ENCODE measurements at regions not wholly inside any gene's neighbourhood (a gene's known extent, or its start where the extent isn't known, plus 50 kb on each side); places are given as distances from the start of the nearest gene placed in this dataset.

- no peak for TF ChIP-seq ZBTB11 (CRISPR knock-in tag; IDR thresholded peaks at IDR 0.05)
- no peak for TF ChIP-seq EP300 (IDR thresholded peaks at IDR 0.05; ENCODE audit: low read length)
- no peak for TF ChIP-seq PML (IDR thresholded peaks at IDR 0.05; ENCODE audit: low read length)
- TF ChIP-seq HDAC6 (IDR thresholded peaks at IDR 0.05; ENCODE audit: low read depth, low read length), result no peak
- TF ChIP-seq MAX (CRISPR knock-in tag; IDR thresholded peaks at IDR 0.05), result no peak
- TF ChIP-seq ZFX (CRISPR knock-in tag; IDR thresholded peaks at IDR 0.05), result no peak
- no peak for TF ChIP-seq BCLAF1 (IDR thresholded peaks at IDR 0.05; ENCODE audit: borderline replicate concordance in 1 of 2, control insufficient read depth in 1 of 2, low read depth in 2 of 2, low read length in 1 of 2)
- no peak for TF ChIP-seq ILK (tag; IDR thresholded peaks at IDR 0.05; ENCODE audit: borderline replicate concordance, low read depth)
- TF ChIP-seq LEF1 (IDR thresholded peaks at IDR 0.05), result no peak
- TF ChIP-seq KLF16 (IDR thresholded peaks at IDR 0.05), result no peak
- no peak for TF ChIP-seq NFE2L1 (tag; IDR thresholded peaks at IDR 0.05; ENCODE audit: borderline replicate concordance, low read depth)
- TF ChIP-seq VEZF1 (CRISPR knock-in tag; IDR thresholded peaks at IDR 0.05), result no peak
Observed at GRCh38 chr5:2867373-2867933, 116.0 kb upstream of the IRX2 start (continued).
